ENCODE measurements at regions not wholly inside any gene's neighbourhood (a gene's known extent, or its start where the extent isn't known, plus 50 kb on each side); places are given as distances from the start of the nearest gene placed in this dataset.
A peak's percentile ranks its signal among the peaks of the same experiment; 100 is the strongest.

DNA sequence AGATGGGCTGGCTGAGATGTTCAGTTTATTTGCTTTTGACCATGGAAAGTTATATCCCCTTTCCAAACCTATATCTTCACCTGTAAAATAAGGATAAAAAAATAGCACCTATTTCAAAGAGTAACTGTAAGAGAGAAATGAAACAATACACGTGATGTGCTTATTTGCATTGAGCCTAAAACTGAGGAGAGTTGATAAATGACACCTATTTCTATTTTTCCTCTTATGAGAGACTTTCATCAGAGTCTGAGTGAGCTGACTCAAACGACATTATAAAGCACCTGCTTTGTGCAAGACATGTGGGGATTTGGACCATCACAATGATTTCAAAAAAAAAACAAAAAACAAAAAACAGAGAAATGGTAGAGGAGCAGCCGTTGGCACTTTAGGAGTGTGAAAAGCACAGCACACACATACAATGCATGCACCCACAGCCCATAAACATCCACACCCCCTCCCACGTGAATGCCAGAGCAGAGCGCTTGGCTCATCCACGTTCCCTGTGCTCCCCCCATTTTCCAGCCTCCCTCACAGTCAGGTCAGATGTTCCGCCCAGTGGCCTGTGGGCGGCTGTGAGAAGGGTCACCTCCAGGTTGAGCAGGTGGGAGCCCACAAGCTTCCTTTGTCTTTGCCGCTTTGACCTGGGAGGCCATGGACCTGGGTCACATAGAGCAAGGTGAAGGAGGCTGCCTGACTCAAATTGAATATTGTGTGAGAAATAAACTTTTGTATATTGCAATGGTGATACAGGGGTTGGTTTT lies 253.2 kb upstream of the ZNF32 start:
- Histone ChIP-seq H3K27ac (no peak overlapping the region), H3K4me3 (no peak overlapping the region), H3K27me3 (no peaks in the 10 kb centered on the region), H3K36me3 (no peaks in the 10 kb centered on the region), H3K4me1 (peaks cover 14 to 48% (median 33%) of the 10 kb centered on the region in 9 donors), H3K9me3 (no peaks in the 10 kb centered on the region)
- ATAC-seq = no peak
- intact Hi-C loops (cut with DNase I) = loop anchor here in 1 of 10 donors (10.0 kb wide), 1 partner anchor 207 kb away; no protein-coding TSS in a partner anchor
- WGBS, 2 donors = 90 to 93% methylated on average over 9 of the region's 9 CpGs
- DNase-seq = no peak
- TF ChIP-seq, protein P1, sequence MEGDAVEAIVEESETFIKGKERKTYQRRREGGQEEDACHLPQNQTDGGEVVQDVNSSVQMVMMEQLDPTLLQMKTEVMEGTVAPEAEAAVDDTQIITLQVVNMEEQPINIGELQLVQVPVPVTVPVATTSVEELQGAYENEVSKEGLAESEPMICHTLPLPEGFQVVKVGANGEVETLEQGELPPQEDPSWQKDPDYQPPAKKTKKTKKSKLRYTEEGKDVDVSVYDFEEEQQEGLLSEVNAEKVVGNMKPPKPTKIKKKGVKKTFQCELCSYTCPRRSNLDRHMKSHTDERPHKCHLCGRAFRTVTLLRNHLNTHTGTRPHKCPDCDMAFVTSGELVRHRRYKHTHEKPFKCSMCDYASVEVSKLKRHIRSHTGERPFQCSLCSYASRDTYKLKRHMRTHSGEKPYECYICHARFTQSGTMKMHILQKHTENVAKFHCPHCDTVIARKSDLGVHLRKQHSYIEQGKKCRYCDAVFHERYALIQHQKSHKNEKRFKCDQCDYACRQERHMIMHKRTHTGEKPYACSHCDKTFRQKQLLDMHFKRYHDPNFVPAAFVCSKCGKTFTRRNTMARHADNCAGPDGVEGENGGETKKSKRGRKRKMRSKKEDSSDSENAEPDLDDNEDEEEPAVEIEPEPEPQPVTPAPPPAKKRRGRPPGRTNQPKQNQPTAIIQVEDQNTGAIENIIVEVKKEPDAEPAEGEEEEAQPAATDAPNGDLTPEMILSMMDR (IDR thresholded peaks at IDR 0.05) = no peak

DNA sequence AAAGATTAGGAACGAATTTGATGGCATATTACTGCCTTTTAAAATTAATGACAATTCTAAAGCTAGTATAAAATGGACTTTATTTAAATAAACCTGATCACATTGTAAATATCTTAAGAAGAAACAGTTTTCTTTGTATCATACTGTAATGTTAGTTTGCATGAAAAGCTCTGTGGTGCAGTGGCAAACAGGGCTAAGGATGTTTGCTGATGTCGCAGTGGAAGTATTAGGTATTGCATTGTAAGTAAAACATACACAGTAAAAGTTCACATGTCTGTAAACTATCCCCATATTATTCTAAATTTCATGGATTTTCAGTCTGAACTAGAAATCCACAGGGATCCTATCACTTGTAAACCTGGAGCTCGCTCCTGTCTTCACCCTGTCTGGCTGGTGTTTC lies 252.6 kb upstream of the ZNF32 start:
- Histone ChIP-seq H3K27me3 (no peaks in the 10 kb centered on the region), H3K27ac (no peak overlapping the region), H3K4me1 (peaks cover 8 to 42% (median 27%) of the 10 kb centered on the region in 9 donors), H3K36me3 (no peaks in the 10 kb centered on the region), H3K4me3 (no peak overlapping the region), H3K9me3 (no peaks in the 10 kb centered on the region)
- 90 to 92% methylated on average over 3 of the region's 3 CpGs for WGBS, 2 donors
- DNase-seq (no peak), ATAC-seq (no peak)
- TF ChIP-seq, protein P1 (IDR thresholded peaks at IDR 0.05) = no peak
- intact Hi-C loops (cut with DNase I) = loop anchor here in 1 of 10 donors (10.0 kb wide), 1 partner anchor 207 kb away; no protein-coding TSS in a partner anchor

DNA sequence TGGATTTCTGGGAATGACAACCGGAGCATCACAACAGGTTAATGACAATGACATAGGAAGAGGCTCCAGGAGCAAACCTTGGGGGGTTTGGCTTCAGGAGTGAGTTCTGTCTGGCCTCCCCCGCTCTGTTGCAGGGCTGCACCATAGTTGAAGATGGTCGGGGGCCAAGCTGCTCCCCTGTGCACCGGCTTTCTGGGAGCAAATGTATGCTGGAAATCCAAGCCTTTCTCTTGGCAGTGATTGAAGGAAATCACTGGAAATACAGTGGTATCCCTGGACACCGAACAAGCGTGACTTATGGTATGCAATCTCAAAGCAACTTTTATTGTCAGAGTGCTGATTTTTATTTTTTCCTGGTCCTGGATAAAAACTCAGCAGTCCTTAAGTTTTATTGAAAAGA lies 251.9 kb upstream of the ZNF32 start:
- TF ChIP-seq, protein P1 (IDR thresholded peaks at IDR 0.05) = no peak
- no peak for ATAC-seq
- Histone ChIP-seq H3K27me3 (no peaks in the 10 kb centered on the region), H3K36me3 (no peaks in the 10 kb centered on the region), H3K9me3 (no peaks in the 10 kb centered on the region), H3K4me1 (peaks cover 5 to 38% (median 20%) of the 10 kb centered on the region in 9 donors), H3K27ac (no peak overlapping the region), H3K4me3 (no peak overlapping the region)
- DNase-seq = no peak
- intact Hi-C loops (cut with DNase I) = loop anchor here in 1 of 10 donors (10.0 kb wide), 1 partner anchor 206 kb away; no protein-coding TSS in a partner anchor
- 83 to 90% methylated on average over 6 of the region's 6 CpGs for WGBS, 2 donors

DNA sequence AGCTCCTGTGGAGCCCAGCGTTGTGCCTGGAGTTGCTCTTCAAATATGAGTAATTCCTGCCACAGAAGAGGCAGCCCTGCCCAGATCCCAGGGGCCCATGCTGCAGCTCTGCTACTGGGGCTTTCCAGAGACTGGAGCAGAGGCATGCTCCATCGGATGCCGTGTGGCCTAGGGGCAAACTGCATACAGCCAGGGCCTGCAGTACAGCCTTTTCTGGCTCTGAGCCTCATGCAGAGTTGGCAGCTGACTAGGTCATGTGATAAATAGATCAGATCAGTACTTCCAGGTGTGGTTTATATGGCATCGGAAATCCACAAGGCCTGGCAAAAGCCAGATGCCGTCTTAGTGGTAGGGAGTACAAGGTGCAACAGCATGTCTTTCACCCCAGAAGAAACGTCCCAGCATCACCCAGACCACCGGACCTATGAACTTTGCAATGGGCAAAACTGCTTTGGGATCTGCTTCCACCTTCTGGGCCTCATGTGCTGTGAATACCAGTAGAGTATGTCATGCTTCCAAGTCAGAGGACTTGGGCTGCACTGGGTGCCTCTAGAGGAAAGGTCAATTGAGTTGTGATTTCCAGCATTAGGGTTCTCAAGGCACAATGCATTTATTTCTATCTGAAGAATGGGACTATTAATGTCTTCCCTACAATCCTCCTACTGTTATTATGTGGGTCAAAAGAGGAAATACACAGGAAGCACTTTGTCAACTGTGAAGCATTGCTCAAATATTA lies 250.7 kb upstream of the ZNF32 start:
- peak; percentile 11 to 54 (median 33) for ATAC-seq
- DNase-seq = no peak
- TF ChIP-seq, protein P1 (IDR thresholded peaks at IDR 0.05) = peak in 1 of 9 donors; percentile 18
- Histone ChIP-seq H3K36me3 (no peaks in the 10 kb centered on the region), H3K27ac (peak overlapping the region in 1 of 10 donors; percentile 0), H3K4me1 (peaks cover 4 to 30% (median 14%) of the 10 kb centered on the region in 9 donors), H3K4me3 (no peak overlapping the region), H3K27me3 (no peaks in the 10 kb centered on the region), H3K9me3 (no peaks in the 10 kb centered on the region)
- intact Hi-C loops (cut with DNase I) = no loop called here
- WGBS, 2 donors = 74 to 81% methylated on average over 7 of the region's 7 CpGs

Data from heart right ventricle (tissue), 16 donors.